Endothelial cell of umbilical vein (primary cell): ENCODE measurements at regions not wholly inside any gene's neighbourhood (a gene's known extent, or its start where the extent isn't known, plus 50 kb on each side); places are given as distances from the start of the nearest gene placed in this dataset.

Experiments used
- EZH2 ChIP-seq: IDR thresholded peaks from 2 replicates; pipeline ENCODE4 v1.6.1; 2012; ENCODE audit warnings: borderline replicate concordance, low read depth, mild to moderate bottlenecking, moderate library complexity, low read length, inconsistent platforms; ENCODE audit not compliant: severe bottlenecking
- FOS ChIP-seq: IDR thresholded peaks from 2 replicates; pipeline ENCODE4 v1.6.1; 2011; ENCODE audit warnings: mild to moderate bottlenecking, low read length, moderate library complexity, borderline replicate concordance; ENCODE audit not compliant: insufficient read depth
- JUN ChIP-seq: IDR thresholded peaks from 2 replicates; pipeline ENCODE4 v1.6.1; 2011; ENCODE audit warnings: borderline replicate concordance, low read depth; ENCODE audit not compliant: insufficient read length, insufficient read depth
- POLR2A ChIP-seq: IDR thresholded peaks from 2 replicates; pipeline ENCODE4 v1.6.1; 2012; ENCODE audit warnings: low read depth, mild to moderate bottlenecking, control low read depth, low read length
- TF ChIP-seq, protein P1 (sequence below), 2 donors: IDR thresholded peaks; 1 replicate in 1 of 2; 2 replicates in 1 of 2; pipeline ENCODE4 v1.5.1; 2011; ENCODE audit warnings: low read length in 2 of 2, mild to moderate bottlenecking in 2 of 2, moderate library complexity in 2 of 2, control low read depth in 1 of 2, inconsistent platforms in 1 of 2, low read depth in 1 of 2; ENCODE audit not compliant: insufficient read depth in 1 of 2; ENCODE audit errors: extremely low read depth in 1 of 2
- TF ChIP-seq, protein P2 (sequence below): IDR thresholded peaks from 2 replicates; pipeline ENCODE4 v1.6.1; 2011; ENCODE audit not compliant: insufficient read depth, insufficient read length

DNA sequence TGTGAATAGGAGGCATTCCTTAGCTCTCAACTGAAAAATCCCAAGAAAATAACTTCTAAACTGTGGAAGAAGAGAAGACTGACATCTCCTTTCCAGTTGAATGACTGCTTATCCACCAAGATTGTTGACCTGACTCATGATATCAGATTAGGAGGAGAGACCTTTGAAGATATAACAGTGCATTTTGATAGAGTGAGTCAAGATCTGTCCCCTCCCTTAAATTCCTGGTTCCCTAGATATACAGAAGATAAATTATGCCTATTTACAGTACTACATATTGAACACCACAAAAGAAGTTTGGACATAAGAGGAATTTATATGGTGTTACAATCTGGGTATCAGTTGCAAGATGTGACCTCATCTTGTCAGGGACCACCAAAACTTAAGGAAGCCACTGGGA is 285.3 kb upstream of the ZSWIM2 start:
- TF ChIP-seq, protein P1, sequence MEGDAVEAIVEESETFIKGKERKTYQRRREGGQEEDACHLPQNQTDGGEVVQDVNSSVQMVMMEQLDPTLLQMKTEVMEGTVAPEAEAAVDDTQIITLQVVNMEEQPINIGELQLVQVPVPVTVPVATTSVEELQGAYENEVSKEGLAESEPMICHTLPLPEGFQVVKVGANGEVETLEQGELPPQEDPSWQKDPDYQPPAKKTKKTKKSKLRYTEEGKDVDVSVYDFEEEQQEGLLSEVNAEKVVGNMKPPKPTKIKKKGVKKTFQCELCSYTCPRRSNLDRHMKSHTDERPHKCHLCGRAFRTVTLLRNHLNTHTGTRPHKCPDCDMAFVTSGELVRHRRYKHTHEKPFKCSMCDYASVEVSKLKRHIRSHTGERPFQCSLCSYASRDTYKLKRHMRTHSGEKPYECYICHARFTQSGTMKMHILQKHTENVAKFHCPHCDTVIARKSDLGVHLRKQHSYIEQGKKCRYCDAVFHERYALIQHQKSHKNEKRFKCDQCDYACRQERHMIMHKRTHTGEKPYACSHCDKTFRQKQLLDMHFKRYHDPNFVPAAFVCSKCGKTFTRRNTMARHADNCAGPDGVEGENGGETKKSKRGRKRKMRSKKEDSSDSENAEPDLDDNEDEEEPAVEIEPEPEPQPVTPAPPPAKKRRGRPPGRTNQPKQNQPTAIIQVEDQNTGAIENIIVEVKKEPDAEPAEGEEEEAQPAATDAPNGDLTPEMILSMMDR (IDR thresholded peaks at IDR 0.05; ENCODE audit: extremely low read depth in 1 of 2, insufficient read depth in 1 of 2, low read depth in 1 of 2, low read length in 2 of 2), result no peak
- TF ChIP-seq, protein P2, sequence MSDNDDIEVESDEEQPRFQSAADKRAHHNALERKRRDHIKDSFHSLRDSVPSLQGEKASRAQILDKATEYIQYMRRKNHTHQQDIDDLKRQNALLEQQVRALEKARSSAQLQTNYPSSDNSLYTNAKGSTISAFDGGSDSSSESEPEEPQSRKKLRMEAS, result no peak
- no peak for TF ChIP-seq EZH2
- TF ChIP-seq JUN, result no peak
- no peak for TF ChIP-seq POLR2A
- no peak for TF ChIP-seq FOS
